SIG-M5 (cell line): ENCODE measurements at regions not wholly inside any gene's neighbourhood (a gene's known extent, or its start where the extent isn't known, plus 50 kb on each side); places are given as distances from the start of the nearest gene placed in this dataset.
"Not testable (repeated sequence)": the region's sequence is repeated elsewhere in the genome, so short reads cannot be mapped to it uniquely, and the experiment has no call there.

Experiments used
- DNase-seq: peaks from one replicate; lab custom pipeline; 2025; lab: John Stamatoyannopoulos, UW

DNA sequence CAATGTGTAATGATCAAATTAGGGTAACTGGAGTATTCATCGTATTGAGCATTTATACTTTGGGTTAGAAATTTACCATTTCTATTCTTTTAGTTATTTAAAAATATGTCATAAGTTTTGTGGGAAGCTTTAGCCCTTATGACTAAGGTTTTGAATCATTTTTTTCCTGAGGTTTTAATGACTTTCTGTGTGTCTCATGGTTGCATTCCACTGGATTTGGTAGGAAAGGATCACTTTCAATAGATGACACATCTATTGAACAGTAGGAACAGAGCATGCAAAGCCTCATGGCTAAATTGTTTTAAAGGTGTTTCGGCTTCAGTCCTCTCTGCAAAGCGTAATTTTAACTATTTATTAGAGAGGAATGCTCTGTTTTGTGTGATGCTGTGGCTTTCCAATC, 512.4 kb upstream of the CHD1 start:
- DNase-seq: no peak

DNA sequence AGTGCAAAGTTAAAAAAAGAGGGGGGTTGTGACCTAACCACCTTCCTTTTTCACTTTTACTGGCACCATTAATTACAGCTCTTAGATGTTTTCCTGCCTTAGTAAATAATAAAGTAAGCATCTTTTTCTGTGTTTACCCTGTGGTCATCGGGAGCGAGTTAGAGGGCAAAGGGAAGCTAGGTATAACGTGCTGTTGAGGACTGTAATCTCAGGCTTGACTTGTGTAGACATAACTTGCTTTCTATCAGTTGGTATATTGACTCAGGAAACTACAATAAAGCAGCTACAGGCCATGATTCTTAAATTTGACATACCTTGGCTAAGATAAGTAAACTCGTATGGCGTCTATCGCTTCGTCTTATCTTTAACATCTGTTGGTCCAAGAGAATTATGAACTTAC, 509.8 kb upstream of the CHD1 start:
- no peak for DNase-seq

DNA sequence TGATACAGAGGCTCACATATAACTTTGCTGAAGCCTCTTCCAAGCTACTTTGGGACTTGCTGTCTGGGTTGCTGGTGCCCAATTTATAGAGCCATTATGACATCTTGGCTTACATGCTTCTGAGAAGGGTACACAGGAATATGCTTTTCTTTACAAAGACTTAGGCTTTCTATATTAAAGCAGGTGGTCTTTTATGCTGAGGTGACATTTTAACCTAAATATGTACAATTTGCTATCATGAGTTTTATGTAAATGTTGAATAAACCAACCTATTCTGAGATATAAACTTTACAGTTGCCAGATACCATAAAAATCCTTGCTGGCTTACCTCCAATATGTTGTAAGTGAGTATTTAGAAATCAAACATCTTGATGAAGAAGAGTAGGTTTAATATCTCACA, 509.2 kb upstream of the CHD1 start:
- no peak for DNase-seq

DNA sequence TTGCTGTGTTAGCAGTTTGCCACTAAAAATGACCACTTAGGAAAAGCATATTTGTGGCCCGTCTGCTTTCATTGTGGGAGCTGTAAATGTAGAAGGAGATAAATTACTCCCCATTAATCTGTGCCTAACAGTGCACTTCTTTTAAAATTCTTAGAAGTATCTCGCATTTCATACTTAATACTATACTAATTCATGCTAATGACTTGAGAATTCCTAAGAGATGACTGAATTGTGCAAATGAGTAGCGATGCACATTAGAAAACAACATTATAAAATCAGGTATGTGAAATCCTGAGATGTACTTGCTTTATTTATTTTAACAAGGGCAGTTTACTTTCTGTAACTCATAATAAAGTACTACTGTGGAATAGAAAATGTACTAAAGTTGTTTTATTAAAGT, 494.6 kb upstream of the CHD1 start:
- not testable (repeated sequence) for DNase-seq

DNA sequence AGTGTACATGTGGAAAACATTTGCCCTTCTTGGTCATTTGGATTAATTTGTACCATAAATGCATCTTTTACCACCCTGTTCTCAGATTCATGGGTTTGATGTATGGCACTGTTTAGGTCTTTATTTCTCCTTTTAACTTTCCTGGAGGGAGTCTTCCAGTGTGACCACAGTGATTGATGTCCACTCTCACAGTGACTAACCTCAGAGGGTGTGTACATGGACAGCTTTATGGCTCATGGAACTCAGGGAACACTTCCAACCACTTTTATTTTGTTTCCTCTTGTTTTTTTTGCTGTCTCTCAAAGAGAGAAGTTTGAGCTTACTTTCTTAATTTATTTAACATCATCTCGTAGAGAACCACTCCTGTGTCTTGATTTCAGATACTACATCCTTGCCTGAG, 489.8 kb upstream of the CHD1 start:
- not testable (repeated sequence) for DNase-seq

DNA sequence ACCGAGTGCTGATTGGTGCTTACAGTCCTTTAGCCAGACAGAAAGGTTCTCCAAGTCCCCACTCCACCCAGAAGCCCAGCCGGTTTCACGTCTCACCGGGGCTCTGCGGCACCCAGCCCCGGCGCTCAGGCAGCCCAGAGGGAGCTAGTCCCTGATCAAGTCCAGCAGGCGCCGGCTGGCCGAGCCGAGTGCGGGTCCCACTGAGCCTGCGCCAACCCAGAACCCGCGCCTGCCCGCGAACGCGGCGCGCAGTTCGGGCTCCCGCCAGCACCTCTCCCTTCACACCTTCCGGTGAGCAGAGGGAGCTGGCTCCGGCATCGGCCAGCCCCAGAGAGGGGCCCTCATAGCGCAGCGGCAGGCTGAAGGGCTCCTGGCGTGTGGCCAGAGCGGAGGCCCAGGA, 481.6 kb upstream of the CHD1 start:
- DNase-seq: not testable (repeated sequence)

DNA sequence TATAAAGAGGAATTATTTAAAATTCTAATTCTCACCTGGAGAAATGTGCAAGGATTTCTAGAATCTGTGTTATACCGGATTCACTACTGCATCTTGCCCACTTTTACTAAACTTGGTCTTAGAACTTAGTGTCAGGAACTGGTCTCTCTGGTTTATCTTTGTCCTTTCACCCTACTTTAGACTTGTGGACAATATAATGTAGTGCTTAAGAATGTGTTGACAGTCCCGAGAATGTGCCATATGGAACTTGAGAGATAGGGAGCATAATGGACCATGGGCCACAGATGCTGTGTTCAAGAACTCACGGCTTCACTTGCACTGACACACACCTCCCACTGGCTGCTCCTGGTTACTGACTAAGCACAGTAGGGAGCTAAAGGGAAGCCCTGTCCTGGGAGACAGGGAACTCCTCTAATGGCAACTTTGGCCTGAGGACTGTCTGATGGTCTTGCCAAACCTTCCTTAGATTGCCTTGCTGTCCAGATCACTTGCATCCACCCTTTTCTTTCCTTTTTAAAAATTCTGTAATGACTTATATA, 476.0 kb upstream of the CHD1 start:
- DNase-seq: not testable (repeated sequence)

DNA sequence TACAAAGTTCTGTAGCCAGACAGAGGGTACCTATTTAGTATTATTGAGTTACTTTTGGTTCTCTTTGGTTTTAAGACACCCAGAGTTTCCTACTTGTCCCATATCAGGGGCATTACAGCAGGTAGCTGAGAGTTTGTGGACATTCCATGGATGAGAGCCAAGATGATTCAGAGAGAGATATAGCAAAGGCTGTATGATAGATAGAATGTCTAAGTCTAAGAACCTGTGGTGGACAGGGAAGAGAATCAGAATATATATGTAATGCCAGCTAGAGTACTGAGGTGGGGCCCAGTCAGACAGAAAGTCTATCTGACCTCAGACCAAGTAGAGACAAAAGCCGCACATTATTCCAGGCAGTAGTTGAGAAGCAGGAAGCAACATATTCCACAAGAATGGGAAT, 471.8 kb upstream of the CHD1 start:
- DNase-seq: not testable (repeated sequence)

DNA sequence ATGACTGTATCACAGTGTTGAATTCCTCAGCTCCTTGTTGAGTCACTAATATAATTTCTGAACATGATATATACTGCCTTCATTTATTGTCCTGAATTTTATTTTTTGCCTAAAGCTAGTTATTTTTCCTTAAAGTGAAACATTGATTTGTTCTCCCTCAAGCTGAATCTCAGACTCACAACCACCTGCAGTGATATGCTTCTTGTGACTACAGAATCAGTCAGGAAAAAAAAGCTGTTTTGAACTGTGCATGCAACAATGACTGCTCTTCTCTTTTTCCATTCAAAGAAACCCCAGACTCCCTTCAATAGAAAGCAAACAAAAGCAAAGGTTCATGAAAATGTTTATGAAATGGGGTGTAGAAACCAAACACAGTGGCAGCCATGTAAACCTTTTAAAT, 470.2 kb upstream of the CHD1 start:
- no peak for DNase-seq

DNA sequence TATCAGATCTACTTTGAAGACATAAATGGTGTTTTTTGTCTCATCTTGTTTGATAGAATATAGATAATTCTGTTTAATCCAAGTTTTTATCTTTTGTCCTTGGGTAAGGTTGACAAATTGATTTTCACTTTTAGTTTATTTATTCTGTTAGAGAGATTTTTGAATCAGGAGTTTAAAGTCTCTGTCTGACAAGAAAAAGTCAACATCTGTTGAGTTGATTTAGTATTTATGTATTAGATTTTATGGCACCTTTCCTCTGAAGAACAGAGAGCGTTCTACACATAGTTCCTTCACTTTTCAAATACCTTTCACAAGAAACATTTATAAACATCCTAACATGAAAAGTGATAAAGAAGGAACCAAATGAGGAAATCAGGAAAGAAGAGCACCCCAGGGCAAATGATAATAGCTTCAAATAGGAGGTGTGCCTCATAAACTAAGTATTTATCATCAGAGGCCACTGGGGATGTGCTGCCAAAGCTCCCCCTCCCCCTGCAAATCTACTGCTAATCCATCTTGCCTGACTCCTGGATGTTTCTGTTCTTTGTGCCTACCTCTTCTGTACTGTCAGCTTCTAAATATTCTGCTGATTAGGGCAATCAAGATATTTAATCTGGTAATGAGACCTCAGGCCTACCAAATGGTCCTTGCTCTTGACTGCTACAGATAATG, 457.7 kb upstream of the CHD1 start:
- no peak for DNase-seq

DNA sequence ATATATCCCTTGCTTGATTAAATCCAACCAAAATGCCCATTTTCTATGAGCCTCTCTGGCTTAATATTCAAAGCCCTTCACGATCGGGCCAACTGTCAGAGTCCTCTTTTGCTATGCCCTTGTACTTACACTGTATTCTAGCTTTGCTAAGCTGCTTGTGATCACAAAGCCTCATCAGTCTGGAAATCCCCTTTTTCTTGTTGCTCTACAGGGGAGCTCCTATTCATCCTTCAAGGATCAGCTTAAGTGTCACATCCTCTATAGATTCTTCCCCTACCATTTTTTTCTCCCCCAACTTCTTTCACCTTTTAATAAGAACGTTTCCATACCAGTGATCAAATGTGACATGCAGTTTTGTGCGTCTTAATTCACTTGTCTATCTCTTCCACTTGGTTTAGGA, 450.4 kb upstream of the CHD1 start:
- DNase-seq: no peak

DNA sequence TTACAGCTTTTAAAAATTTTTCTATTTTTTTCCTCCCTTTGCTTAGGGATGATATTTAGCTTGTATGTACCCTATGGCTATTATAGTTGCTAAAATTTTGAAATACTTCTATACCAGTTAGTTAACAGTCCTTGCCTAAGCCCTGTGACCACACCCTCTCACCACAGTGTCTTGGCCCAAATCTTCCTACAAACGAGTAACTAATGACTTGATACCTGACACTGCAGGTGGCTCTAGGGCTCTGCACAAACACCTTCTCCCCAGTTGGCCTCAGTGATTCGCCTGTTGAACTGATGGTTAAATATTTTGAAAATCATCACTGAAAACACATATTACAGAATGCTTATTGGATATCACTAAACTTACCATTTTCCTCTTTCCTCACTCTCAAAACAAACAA, 449.6 kb upstream of the CHD1 start:
- no peak for DNase-seq

DNA sequence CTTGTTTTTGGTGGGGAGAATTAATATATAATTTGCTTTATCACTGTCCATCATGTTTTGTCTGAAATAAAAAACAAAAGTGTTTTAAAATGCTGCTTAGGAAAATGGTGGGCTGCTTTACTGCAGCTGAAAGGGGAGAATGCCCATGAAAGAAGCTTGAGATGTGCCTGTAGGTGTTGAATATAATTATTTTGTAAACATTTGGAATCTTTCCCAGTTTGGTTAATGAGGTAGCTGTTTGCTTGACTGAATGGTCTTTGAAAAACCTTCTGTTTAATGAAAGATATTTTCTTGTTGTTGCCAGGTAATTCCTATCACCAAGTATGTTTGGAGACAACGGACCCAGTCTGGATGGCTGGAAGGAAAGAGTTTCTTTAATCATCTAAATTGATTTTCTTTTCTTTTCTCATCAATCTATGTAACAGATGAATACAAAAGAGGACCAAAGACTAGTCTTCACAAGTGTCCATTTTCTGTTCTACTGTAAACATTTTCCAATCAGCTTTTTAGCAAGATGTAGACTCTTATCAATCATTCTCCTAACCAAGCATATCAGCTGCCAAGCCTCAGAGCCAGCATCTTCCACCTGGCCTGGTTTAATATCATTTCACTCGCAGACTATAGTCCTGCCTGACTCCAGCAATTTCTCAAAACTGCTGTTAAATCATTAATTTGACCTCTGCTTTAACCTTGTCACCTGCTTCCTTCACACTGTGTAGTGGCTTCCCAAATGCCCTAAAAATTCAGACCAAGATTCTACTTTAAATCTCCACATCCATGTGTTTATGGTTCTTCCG, 441.2 kb upstream of the CHD1 start:
- DNase-seq: no peak

DNA sequence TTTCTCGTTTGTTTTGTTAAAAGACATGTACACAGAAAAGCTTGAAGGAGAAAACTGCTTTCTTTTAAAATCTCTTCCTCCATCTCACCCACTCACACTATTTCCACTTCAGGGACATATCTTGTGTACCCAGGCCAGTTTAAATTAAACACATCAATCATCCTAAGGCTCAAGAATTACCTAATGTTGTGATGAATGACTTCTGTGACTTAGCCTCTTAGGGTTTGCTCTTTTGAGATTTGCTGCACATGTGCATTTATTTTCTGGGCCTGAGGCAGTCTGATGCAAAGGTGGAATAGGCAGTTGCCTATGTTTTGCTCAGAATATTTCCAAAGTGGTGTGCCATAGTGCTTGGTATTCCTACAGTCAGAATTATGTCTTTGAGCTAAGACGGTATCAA, 439.9 kb upstream of the CHD1 start:
- DNase-seq: no peak

DNA sequence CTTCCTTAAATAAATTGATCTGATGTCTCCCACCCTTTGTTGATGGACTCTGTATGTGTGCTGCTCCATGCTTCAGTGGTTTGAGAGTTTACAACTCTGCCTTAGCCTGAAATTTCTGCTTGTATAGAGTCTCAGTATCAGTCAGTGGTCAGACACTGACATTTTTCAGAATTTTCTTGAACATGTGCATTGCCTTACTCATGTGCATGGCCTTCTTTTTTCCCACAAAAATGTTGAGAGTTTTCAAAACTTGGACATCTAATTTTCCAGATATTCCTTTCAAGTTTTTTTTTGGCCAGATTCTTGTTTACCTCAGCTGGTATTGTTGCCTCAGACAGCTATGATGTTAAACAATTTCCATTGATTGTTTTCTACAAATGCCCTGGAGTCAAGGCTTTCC, 427.1 kb upstream of the CHD1 start:
- DNase-seq: no peak

DNA sequence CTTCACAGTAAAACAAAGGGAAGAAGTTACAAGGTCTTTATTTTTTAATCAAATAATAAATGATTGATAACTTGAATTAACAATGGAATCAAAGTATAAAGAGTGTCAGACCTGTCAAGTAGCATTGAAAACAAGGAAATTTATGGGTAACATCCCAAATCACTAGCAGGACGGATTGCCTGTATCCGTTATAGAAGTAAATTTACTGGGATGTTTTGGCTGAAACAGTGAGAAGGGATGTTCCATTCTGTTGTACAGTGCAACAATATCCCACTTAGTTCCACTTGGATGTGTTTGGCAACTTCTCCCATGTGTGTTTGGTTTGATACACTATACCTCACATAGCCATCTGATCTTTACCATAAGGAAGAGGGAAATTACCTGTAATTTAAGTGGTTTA, 421.0 kb upstream of the CHD1 start:
- DNase-seq: no peak

DNA sequence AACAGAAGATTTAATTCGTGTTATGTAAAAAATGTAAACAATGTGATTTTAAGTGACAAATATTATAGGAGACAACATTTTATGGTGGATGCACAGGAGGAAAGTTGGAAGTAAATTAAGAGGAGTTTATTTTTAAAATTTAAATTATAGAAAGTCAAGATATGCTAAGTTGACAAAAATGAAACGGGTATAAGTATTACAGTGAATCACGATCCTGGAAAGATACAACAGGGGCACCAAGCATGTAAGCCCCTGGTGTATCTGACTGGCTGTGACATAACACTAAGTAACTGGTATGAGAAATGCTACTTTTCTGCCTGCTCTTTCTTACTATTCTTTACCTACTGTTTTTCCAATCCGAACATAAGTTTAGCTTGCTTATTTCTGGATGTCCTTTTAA, 419.8 kb upstream of the CHD1 start:
- DNase-seq: no peak

DNA sequence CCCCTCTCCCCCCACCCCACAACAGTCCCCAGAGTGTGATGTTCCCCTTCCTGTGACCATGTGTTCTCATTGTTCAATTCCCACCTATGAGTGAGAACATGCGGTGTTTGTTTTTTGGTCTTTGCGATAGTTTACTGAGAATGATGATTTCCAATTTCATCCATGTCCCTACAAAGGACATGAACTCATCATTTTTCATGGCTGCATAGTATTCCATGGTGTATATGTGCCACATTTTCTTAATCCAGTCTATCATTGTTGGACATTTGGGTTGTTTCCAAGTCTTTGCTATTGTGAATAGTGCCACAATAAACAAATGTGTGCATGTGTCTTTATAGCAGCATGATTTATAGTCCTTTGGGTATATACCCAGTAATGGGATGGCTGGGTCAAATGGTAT, 411.0 kb upstream of the CHD1 start:
- not testable (repeated sequence) for DNase-seq

DNA sequence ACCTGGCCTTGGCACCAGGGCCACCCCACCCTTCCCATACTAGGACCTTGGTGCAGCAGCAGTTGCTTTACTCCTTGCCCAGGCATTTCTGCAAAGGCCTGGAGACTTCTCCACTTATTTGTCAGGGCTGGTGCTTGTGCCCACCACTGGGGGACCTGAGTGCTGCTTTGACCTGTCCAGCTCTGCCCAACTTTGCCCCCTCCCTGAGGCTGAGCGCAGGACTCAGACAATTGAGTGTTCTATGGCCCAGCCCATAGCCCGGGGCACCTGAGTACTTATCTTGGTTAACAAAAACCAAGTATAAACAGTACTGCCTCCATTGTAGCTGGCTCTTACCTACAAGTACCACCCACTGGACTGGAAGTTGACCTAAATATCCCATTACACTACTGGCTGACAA, 406.1 kb upstream of the CHD1 start:
- no peak for DNase-seq

DNA sequence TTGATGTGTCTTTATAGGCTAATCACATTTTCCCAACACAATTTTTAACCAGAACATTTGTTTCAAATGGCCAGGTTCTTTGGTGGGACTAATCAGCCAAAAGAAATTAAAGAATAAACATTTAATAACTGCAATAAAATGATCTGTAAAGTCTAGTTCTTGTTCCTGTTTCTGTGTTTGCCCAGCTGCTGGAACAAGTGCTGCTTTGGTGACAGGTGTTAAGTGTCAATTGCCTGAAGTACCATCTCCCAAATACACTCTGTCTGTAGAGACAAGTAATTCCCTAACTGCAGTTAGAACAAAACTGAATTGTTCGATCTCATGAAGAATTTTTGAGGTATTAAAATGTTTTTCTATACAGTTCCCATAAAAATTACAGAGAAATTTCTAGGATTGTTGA, 402.3 kb upstream of the CHD1 start:
- DNase-seq: no peak

DNA sequence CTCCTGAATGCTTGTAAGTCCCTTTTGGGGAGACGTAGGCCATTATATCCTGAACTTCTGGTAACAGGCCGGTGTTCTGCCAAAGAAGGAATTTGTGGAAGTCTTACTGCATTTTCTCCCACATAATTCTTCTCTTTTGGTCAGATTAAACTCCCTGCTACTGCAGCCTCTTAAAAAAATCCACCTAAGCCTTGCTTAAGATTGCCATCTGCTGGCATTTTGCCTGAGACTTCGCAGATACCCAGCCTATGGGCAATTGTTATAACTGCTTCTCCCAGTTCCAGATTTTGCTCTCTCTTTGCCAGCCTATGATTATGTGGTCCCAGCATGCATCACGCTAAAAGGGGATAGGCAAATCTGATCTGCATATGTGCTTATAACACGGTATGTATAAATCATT, 391.6 kb upstream of the CHD1 start:
- DNase-seq: no peak

DNA sequence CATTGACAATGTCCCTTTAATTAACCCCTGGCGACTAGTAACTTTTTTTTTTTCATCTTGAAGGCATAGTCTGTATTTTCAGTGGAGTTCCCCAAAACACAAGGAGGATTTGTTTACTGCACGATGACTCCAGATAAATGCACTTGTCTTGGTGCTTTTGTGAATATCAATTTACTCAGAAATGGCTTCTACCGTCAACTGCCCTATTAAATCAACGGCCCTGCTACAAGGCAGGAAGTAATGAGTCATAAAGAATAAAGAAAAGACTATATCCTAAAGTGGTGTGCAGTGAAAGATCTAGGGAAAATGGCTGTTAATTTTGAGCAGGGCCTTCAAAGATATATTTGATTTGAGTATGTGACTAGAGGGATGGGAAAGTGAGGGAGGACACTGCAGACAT, 388.3 kb upstream of the CHD1 start:
- no peak for DNase-seq

DNA sequence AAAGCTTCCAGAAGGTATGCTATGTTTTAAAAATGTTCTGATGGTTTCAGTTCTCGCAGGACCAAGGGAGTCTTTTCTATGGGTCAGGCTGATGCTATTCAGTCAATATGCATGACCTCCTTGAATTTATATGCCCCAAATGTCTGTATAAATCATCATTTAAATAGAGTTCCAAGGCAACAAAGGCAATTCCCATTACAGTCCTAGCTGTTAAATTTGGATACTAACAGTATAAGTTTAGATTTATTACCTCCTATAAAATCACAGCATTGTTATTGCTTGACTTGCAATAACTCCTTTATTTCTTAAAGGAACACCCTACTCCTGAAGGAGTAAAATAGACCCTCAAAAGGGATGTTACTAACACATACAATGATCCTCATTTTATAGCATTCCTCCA, 387.7 kb upstream of the CHD1 start:
- DNase-seq: no peak
